ENCODE measurements at regions not wholly inside any gene's neighbourhood (a gene's known extent, or its start where the extent isn't known, plus 50 kb on each side); places are given as distances from the start of the nearest gene placed in this dataset.
"Not testable (repeated sequence)": the region's sequence is repeated elsewhere in the genome, so short reads cannot be mapped to it uniquely, and the experiment has no call there.

GRCh38 chr16:8458481-8459046 lies 131.7 kb downstream of the TMEM114 start:
- DNase-seq (ENCODE audit: low read depth in 2 of 3, low spot score in 2 of 3), result no peak

DNA sequence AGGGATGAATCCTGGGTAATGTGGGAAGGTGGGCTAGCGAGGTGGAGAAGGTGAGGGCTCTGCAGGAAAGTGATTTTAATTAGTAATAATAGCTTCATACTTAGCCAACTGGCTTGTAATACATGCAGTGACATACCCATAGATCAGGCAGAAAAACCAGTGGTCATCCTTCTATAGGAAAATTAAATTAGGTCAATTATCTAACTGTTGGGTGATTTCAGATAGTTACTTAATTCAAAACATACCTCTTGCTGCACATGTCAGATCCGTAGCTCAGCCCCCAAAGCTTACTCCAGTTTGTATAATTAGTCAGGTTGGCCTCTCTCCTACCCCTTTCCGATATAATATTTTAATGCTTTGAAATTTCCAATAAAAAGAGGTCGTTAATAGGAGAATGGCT lies 137.0 kb downstream of the TMEM114 start:
- no peak for DNase-seq (ENCODE audit: low read depth in 2 of 3, low spot score in 2 of 3)

- no peak for DNase-seq (ENCODE audit: low read depth in 2 of 3, low spot score in 2 of 3)
Measured at GRCh38 chr16:8452941-8453340, 137.4 kb downstream of the TMEM114 start.

DNA sequence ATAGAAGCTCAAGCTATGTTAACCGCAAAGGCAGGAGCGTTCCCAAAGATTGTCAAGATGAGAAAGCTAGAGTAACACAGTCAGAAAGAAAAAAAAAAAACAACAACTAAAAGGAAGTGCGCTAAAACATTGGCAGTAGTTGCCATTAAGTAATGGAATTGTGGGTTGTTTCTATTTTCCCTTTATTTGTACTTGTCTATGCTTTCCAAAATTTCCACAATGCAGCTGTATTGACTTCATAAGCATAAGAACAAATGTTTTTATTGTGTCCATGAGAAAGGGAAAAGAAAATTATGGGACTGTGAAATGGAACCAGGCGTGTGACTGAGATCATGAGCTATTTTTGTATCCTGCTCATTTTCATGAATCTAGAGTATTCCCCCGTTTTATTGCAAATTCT lies 153.4 kb downstream of the TMEM114 start:
- DNase-seq (ENCODE audit: low read depth in 2 of 3, low spot score in 2 of 3), result no peak

- no peak for DNase-seq (ENCODE audit: low read depth in 2 of 3, low spot score in 2 of 3)
Measured at GRCh38 chr16:8431783-8432182, 158.5 kb downstream of the TMEM114 start.

DNA sequence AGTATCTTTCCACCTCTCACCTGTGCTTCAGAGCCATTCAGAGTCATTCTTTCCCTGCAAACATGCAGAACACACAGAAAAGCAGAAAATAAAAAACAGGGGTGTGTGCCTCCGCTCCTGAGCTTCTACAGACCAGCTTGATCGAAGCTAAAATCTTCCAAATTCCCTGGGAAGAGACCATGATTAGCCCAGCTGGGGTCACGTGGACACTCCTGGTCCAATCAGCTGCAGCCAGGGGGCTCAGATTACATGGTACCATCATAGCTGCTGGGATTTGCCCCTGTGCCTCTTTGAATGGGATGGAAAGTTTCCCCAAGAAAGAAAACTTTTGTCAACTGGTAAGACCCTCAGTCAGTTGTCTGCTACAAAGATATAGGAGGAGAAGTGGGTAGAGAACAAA lies 159.9 kb downstream of the TMEM114 start:
- no peak for DNase-seq (ENCODE audit: low read depth in 2 of 3, low spot score in 2 of 3)

GRCh38 chr16:8426569-8426968 lies 163.7 kb downstream of the TMEM114 start:
- no peak for DNase-seq (ENCODE audit: low read depth in 2 of 3, low spot score in 2 of 3)

DNA sequence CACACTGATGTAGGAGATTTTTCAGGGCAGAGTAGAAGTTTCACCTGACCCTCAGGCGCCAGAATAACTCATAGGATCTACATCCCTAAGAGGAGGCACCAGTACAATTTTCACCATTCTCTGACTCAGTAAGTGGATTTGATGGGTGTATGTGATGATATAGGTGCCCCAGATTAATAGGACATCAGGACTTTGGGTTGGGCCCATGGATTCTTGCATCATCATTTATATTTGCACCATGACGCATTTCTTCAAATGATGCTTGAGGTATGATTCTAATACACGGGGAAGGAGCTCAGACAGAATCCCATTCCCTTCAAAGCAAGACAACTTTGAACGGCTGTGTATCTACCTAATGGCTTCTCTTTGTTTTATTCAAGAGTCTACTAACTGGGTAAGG lies 173.2 kb downstream of the TMEM114 start:
- DNase-seq (ENCODE audit: low read depth in 2 of 3, low spot score in 2 of 3), result no peak

- DNase-seq (ENCODE audit: low read depth in 2 of 3, low spot score in 2 of 3), result no peak
Measured at GRCh38 chr16:8408855-8409567, 181.3 kb downstream of the TMEM114 start.

DNA sequence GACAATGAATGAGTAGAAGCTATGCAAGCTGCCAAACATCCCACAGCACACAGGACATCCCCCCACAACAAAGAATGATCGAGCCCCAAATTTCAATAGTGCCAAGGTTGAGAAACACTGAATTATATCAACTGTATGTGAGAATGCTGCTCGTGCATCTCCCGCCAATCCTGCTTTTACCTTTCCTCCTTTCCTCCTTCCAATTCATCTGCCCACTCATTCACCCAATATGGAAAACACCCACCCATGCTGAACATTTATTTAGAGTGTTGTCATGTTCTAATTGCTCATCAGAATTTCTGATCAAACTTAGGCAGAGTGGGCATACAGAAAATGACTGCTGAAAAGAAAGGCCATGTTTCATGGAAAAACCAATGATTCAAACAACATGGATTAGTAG lies 183.0 kb downstream of the TMEM114 start:
- no peak for DNase-seq (ENCODE audit: low read depth in 2 of 3, low spot score in 2 of 3)

DNA sequence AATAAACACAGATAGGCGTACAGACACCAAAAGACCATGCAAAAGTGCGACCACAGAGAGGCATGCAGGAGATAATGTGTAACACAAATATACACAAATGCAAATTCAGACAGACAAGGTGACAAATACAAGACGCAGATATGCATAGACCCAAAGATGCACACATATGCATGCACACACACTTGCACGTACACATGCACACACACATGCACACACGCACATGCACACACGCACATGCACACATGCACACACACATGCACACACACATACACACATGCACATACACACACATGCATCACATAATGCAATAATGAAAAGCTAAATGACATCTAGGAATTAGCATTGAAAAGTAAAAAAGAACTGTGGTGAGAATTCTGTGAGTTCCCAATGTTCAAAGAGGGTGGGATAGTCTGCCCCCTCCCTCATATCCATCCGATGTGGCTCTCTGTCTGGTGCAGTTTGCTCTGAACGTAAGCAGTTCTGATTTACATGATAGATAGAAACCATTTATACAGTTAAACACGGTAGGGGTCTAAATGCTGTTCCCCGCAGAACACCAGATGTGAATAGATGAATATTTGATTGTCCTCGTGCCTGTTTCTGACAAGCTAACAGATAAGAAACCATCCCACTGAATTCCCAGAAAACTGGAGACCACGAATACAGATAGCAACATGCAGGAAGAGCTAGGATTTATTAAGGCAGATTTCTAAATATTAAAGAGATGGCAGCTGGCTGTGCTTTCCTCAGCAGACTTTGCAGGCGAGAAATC lies 186.1 kb downstream of the TMEM114 start:
- no peak for DNase-seq (ENCODE audit: low read depth in 2 of 3, low spot score in 2 of 3)

GRCh38 chr16:8402981-8403843 lies 187.1 kb downstream of the TMEM114 start:
- no peak for DNase-seq (ENCODE audit: low read depth in 2 of 3, low spot score in 2 of 3)

DNA sequence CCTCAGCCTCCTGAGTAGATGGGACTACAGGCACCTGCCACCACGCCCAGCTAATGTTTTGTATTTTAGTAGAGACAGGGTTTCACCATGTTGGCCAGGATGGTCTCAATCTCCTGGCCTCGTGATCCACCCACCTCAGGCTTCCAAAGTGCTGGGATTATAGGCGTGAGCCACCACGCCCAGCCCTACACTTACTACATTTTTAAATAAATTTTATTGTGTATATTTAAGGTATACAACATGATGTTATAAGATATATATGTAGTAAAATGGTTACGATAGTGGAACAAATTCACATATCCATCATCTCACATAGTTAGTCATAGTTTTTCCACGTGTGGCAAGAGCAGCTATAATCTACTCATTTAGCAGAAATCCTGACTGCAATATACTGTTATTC lies 189.6 kb downstream of the TMEM114 start:
- DNase-seq (ENCODE audit: low read depth in 2 of 3, low spot score in 2 of 3), result not testable (repeated sequence)

DNA sequence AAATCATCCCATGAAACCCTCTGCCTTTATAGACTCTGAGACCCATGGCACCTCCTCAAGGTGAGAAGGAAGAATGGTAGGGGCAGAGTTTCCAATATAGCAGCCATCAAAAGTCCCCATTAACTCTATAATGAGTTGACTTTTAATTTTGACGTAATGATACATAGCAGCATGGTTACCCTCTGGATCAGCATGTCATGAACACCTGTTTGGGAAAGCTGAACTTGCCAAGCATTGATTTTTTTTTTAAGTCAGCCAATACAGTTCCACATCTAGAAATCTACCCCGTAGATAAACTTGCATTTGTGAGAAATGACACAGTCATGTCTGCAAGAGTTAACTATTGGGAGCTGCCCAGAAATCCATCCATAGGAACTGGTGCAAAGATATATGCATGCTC lies 191.8 kb downstream of the TMEM114 start:
- no peak for DNase-seq (ENCODE audit: low read depth in 2 of 3, low spot score in 2 of 3)

GRCh38 chr16:8397223-8397622 lies 193.1 kb downstream of the TMEM114 start:
- DNase-seq (ENCODE audit: low read depth in 2 of 3, low spot score in 2 of 3), result no peak

GRCh38 chr16:8396463-8396862 lies 193.8 kb downstream of the TMEM114 start:
- DNase-seq (ENCODE audit: low read depth in 2 of 3, low spot score in 2 of 3), result no peak

GRCh38 chr16:8391257-8391656 lies 199.1 kb downstream of the TMEM114 start:
- DNase-seq (ENCODE audit: low read depth in 2 of 3, low spot score in 2 of 3), result no peak

GRCh38 chr16:8388684-8389083 lies 201.6 kb downstream of the TMEM114 start:
- DNase-seq (ENCODE audit: low read depth in 2 of 3, low spot score in 2 of 3), result no peak

GRCh38 chr16:8381814-8382213 lies 208.5 kb downstream of the TMEM114 start:
- no peak for DNase-seq (ENCODE audit: low read depth in 2 of 3, low spot score in 2 of 3)

DNA sequence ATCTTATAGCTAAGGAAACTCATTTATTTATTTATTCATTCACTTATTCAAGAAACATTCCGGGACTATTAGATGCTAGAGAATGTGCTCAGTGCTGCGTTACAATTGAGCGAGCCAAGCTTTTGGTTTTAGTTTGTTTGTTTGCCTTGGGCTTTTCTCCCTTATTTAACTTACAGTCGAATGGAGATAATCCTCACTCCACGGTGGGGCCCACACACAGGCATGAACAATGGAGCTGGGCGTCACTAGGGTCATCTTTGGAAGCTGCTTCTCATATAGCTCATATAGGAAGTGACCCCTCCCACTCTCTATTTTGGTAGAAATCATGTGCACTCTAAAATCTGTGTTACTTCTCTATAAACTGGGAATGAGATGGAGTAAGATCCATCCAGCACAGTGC lies 210.0 kb downstream of the TMEM114 start:
- DNase-seq (ENCODE audit: low read depth in 2 of 3, low spot score in 2 of 3), result no peak

- DNase-seq (ENCODE audit: low read depth in 2 of 3, low spot score in 2 of 3), result no peak
Measured at GRCh38 chr16:8377864-8378263, 212.4 kb downstream of the TMEM114 start.
